Esophagus squamous epithelium (tissue), 5 donors: ENCODE measurements at regions not wholly inside any gene's neighbourhood (a gene's known extent, or its start where the extent isn't known, plus 50 kb on each side); places are given as distances from the start of the nearest gene placed in this dataset.

Source experiments
- DNase-seq: peaks from one replicate; lab custom pipeline; 2025; lab: John Stamatoyannopoulos, UW
- H3K27ac ChIP-seq, 4 donors: fragments of 200-600 bp; sonication (generic); one replicate each; pipeline ENCODE4 v1.5.1; 2016 to 2019; ENCODE audit warnings: mild to moderate bottlenecking in 1 of 4
- H3K27me3 ChIP-seq, 4 donors: fragments of 200-600 bp; sonication (generic); 1 replicate in 3 of 4; 2 replicates in 1 of 4; pipeline versions ENCODE4 v1.5.1 to v1.6.0; 2017 to 2021; ENCODE audit warnings: antibody characterized with exemption in 1 of 4
- H3K36me3 ChIP-seq, 3 donors: fragments of 200-600 bp; sonication (generic); one replicate each; pipeline ENCODE4 v1.5.1; 2016 to 2019
- H3K4me1 ChIP-seq, 3 donors: fragments of 200-600 bp; sonication (generic); one replicate each; pipeline ENCODE4 v1.5.1; 2017 to 2019
- H3K4me3 ChIP-seq, 4 donors: fragments of 200-600 bp; sonication (generic); 1 replicate in 3 of 4; 2 replicates in 1 of 4; pipeline ENCODE4 v1.5.1; 2016 to 2019; ENCODE audit warnings: mild to moderate bottlenecking in 2 of 4, moderate library complexity in 1 of 4
- H3K9me3 ChIP-seq, 3 donors: fragments of 200-600 bp; sonication (generic); one replicate each; pipeline ENCODE4 v1.5.1; 2016 to 2019
- POLR2A ChIP-seq, 4 donors: fragments of 450-650 bp; IDR thresholded peaks; one replicate each; pipeline ENCODE4 v1.6.1; 2017; ENCODE audit warnings: antibody characterized with exemption in 4 of 4, mild to moderate bottlenecking in 4 of 4, moderate library complexity in 3 of 4
- WGBS, 2 donors: methylation state at CpG; one replicate each; pipeline ENCODE4 v1.1.5; 2018; 5-methylcytosine and 5-hydroxymethylcytosine counted together
- intact Hi-C: fragments of 100-400 bp; cut with DNase I; formaldehyde crosslinking; loops from one replicate; pipeline ENCODE4 v1.15.0; 2022
- TF ChIP-seq, protein P1 (sequence below), 6 experiments: fragments of 450-650 bp in 4 of 6; fragments of 200-600 bp in 2 of 6; sonication (generic) in 2 of 6; IDR thresholded peaks; one replicate each; pipeline ENCODE4 v1.5.1; 2016 to 2019; ENCODE audit warnings: antibody characterized with exemption in 6 of 6, mild to moderate bottlenecking in 4 of 6, moderate library complexity in 4 of 6
- donor health status: DM: yes; HTN: yes; CAD: no.

DNA sequence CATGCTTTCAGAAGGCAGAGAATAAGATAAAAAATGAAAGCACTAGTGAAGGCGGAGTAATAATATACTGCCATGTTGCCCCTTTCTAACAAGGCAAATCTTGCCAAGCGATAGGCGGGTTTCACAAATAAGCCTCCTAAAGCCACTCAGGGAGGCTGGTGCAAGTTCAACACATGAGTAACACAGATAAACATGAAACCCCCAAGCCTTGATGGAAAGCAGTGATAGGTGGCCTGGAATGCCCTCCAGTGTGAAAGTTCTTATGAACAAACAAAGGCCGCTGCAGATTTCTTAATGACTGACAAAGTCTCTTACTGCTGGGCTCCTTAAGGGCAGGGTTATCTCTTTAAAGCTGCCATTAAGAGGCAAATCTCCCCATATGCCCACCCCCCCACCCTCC, 154.7 kb downstream of the ZDHHC21 start:
- 78 to 91% methylated on average over 4 of the region's 4 CpGs for WGBS, 2 donors
- Histone ChIP-seq H3K9me3 (no peaks in the 10 kb centered on the region), H3K27me3 (peaks cover 0 to 13% (median 0%) of the 10 kb centered on the region in 4 donors), H3K4me3 (no peak overlapping the region), H3K4me1 (peaks cover 0 to under 1% (median 0%) of the 10 kb centered on the region in 3 donors), H3K36me3 (no peaks in the 10 kb centered on the region), H3K27ac (no peak overlapping the region)
- intact Hi-C loops = no loop called here
- no peak for DNase-seq
- TF ChIP-seq POLR2A (IDR thresholded peaks at IDR 0.05) = no peak
- TF ChIP-seq, protein P1, sequence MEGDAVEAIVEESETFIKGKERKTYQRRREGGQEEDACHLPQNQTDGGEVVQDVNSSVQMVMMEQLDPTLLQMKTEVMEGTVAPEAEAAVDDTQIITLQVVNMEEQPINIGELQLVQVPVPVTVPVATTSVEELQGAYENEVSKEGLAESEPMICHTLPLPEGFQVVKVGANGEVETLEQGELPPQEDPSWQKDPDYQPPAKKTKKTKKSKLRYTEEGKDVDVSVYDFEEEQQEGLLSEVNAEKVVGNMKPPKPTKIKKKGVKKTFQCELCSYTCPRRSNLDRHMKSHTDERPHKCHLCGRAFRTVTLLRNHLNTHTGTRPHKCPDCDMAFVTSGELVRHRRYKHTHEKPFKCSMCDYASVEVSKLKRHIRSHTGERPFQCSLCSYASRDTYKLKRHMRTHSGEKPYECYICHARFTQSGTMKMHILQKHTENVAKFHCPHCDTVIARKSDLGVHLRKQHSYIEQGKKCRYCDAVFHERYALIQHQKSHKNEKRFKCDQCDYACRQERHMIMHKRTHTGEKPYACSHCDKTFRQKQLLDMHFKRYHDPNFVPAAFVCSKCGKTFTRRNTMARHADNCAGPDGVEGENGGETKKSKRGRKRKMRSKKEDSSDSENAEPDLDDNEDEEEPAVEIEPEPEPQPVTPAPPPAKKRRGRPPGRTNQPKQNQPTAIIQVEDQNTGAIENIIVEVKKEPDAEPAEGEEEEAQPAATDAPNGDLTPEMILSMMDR (IDR thresholded peaks at IDR 0.05) = no peak

DNA sequence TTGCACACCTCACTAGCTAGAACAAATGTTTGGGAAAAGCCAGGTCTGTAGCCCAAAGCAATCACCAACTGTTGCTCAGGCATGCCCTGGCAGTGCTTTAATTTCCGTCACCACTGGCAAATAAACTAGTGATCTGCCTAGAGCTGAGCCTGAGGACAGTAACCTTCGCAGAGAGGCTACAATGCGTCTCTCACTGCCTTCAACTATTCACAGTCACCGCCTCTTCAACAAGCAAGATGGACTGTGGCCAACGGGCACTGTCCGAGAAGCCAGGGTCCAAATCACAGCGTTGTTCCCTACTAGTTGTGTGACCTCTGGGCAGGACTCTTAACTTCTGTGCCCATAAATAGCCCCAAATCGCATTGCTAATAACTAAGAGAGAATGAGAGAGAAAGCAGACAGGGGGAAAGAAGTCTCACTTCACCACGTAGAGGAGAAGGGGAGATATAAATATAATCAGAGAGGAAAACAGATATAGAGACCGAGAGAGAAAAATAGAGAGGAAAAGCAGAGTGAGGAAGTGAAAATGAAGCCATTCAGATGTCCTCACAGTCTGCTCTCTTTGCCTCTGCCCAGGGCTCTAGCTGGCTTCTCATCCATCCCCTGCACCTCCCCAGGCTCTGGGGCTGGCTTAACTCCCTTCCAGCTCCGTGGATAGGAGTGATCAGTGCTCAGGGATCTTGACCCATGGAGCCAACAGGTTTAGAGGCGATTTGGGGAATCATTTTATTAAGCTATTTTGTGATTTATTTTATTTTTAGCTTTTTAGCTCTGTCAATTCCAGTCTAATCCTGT, 157.9 kb downstream of the ZDHHC21 start:
- Histone ChIP-seq H3K4me1 (peaks cover 0 to 10% (median 0%) of the 10 kb centered on the region in 3 donors), H3K9me3 (no peaks in the 10 kb centered on the region), H3K36me3 (no peaks in the 10 kb centered on the region), H3K27me3 (peaks cover 0 to 13% (median 0%) of the 10 kb centered on the region in 4 donors), H3K4me3 (no peak overlapping the region), H3K27ac (no peak overlapping the region)
- no peak for TF ChIP-seq POLR2A (IDR thresholded peaks at IDR 0.05)
- TF ChIP-seq, protein P1 (IDR thresholded peaks at IDR 0.05) = no peak
- 51 to 60% methylated on average over 8 to 11 of the region's 12 CpGs for WGBS, 2 donors
- intact Hi-C loops = no loop called here
- DNase-seq = no peak

- DNase-seq = no peak
- TF ChIP-seq POLR2A (IDR thresholded peaks at IDR 0.05) = no peak
- TF ChIP-seq, protein P1 (IDR thresholded peaks at IDR 0.05) = no peak
- 59 to 63% methylated on average over 6 to 9 of the region's 20 CpGs for WGBS, 2 donors
These were observed 159.2 kb downstream of the ZDHHC21 start for GRCh38 chr9:14533867-14534640.

GRCh38 chr9:14532456-14533115, 160.6 kb downstream of the ZDHHC21 start:
- WGBS, 2 donors = 74 to 84% methylated on average over 7 of the region's 7 CpGs
- H3K27ac ChIP-seq = no peak overlapping the region

More at GRCh38 chr9:14533867-14534640, 159.2 kb downstream of the ZDHHC21 start:
- intact Hi-C loops = no loop called here
- Histone ChIP-seq H3K4me3 (no peak overlapping the region), H3K4me1 (peaks cover 0 to 10% (median 0%) of the 10 kb centered on the region in 3 donors), H3K27me3 (peaks cover 0 to 13% (median 0%) of the 10 kb centered on the region in 4 donors), H3K36me3 (no peaks in the 10 kb centered on the region), H3K9me3 (no peaks in the 10 kb centered on the region), H3K27ac (no peak overlapping the region)

More at GRCh38 chr9:14532456-14533115, 160.6 kb downstream of the ZDHHC21 start:
- Histone ChIP-seq H3K4me3 (no peak overlapping the region), H3K36me3 (no peaks in the 10 kb centered on the region), H3K9me3 (no peaks in the 10 kb centered on the region), H3K27me3 (peaks cover 0 to 13% (median 0%) of the 10 kb centered on the region in 4 donors), H3K4me1 (peaks cover 0 to 10% (median 0%) of the 10 kb centered on the region in 3 donors)
- intact Hi-C loops = no loop called here
- TF ChIP-seq POLR2A (IDR thresholded peaks at IDR 0.05) = no peak
- TF ChIP-seq, protein P1 (IDR thresholded peaks at IDR 0.05) = no peak
- no peak for DNase-seq
